T-helper 2 cell treated with Interferon-gamma antibody and Interleukin-4, amounts not matched to agents 5 μg/mL and 100 μg/mL, for 36 hours (primary cell): ENCODE measurements at regions not wholly inside any gene's neighbourhood (a gene's known extent, or its start where the extent isn't known, plus 50 kb on each side); places are given as distances from the start of the nearest gene placed in this dataset.

ENCODE experiments used
- DNase-seq: peaks from one replicate; pipeline ENCODE4 v3.0.0; 2021; ENCODE audit warnings: low spot score
- H3K27ac Mint-ChIP-seq: one replicate; pipeline ENCODE4 v1.8.0; 2021; ENCODE audit warnings: mild to moderate bottlenecking, mixed read lengths
- H3K27me3 Mint-ChIP-seq: one replicate; pipeline ENCODE4 v1.8.0; 2021; ENCODE audit warnings: low read depth, mixed read lengths
- H3K36me3 Mint-ChIP-seq: one replicate; pipeline ENCODE4 v1.8.0; 2021; ENCODE audit warnings: low read depth, mixed read lengths
- H3K4me1 Mint-ChIP-seq: one replicate; pipeline ENCODE4 v1.8.0; 2021; ENCODE audit warnings: low read depth, mixed read lengths
- H3K4me3 Mint-ChIP-seq: one replicate; pipeline ENCODE4 v1.8.0; 2022; ENCODE audit warnings: mild to moderate bottlenecking, moderate library complexity, mixed read lengths
- H3K9me3 Mint-ChIP-seq: one replicate; pipeline ENCODE4 v1.8.0; 2021; ENCODE audit warnings: mixed read lengths

GRCh38 chr2:83786140-83786539, 672.9 kb downstream of the SUCLG1 start:
- no peak overlapping the region for H3K4me3 Mint-ChIP-seq
- no peaks in the 10 kb centered on the region for H3K27me3 Mint-ChIP-seq
- H3K4me1 Mint-ChIP-seq, result no peaks in the 10 kb centered on the region
- no peaks in the 10 kb centered on the region for H3K36me3 Mint-ChIP-seq
- H3K27ac Mint-ChIP-seq, result no peak overlapping the region
- H3K9me3 Mint-ChIP-seq, result no peaks in the 10 kb centered on the region
- no peak for DNase-seq

DNA sequence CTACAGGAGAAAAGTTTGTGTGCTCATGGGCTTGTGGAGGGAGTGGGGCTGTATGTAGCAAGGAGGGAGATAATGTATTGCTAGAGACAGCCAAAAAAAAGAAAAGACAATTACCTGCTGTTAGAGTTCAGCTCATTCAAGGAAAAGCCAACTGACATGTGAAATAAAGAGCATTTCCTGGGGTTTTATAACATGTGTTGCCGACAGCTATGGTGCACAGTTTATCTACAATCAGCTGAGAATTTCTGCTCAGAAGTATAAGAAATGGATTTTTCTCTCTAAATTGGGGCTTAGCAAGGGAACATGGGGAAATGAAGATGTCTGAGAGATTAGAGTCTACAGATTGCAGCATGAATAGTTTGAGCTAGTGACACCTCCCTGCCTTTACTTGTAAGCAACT, 674.1 kb downstream of the SUCLG1 start:
- Mint-ChIP-seq H3K27me3 (no peaks in the 10 kb centered on the region), H3K36me3 (no peaks in the 10 kb centered on the region), H3K4me1 (no peaks in the 10 kb centered on the region), H3K4me3 (no peak overlapping the region), H3K9me3 (no peaks in the 10 kb centered on the region), H3K27ac (no peak overlapping the region)
- DNase-seq, result no peak

- H3K27ac Mint-ChIP-seq, result no peak overlapping the region
- no peaks in the 10 kb centered on the region for H3K27me3 Mint-ChIP-seq
- no peaks in the 10 kb centered on the region for H3K9me3 Mint-ChIP-seq
- H3K36me3 Mint-ChIP-seq, result no peaks in the 10 kb centered on the region
- H3K4me1 Mint-ChIP-seq, result no peaks in the 10 kb centered on the region
- no peak for DNase-seq
- no peak overlapping the region for H3K4me3 Mint-ChIP-seq
Observed at GRCh38 chr2:83784315-83784714, 674.8 kb downstream of the SUCLG1 start.

DNA sequence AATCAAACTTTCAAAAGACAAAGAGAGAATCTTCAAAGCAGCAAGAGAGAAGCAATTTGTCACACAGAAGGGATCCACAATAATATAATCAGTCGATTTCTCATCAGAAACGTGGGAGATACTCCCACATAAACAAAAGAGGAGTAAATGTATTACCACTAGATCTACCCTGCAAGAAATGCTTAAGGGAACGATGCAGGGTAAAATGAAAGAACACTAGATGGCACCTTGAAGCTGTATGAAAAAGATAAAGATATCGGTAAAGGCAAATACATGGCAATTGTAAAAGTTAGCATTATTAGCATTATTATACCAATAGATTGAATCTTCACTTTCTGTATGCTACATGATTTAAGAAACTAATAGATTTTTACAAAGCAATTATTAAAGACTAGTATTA, 677.0 kb downstream of the SUCLG1 start:
- H3K27ac Mint-ChIP-seq, result no peak overlapping the region
- H3K4me1 Mint-ChIP-seq, result no peaks in the 10 kb centered on the region
- no peak overlapping the region for H3K4me3 Mint-ChIP-seq
- no peak for DNase-seq
- peaks cover 4% of the 10 kb centered on the region for H3K9me3 Mint-ChIP-seq
- no peaks in the 10 kb centered on the region for H3K27me3 Mint-ChIP-seq
- no peaks in the 10 kb centered on the region for H3K36me3 Mint-ChIP-seq

GRCh38 chr2:83764447-83765005, 694.6 kb downstream of the SUCLG1 start:
- no peaks in the 10 kb centered on the region for H3K27me3 Mint-ChIP-seq
- no peaks in the 10 kb centered on the region for H3K4me1 Mint-ChIP-seq
- H3K4me3 Mint-ChIP-seq, result no peak overlapping the region
- no peaks in the 10 kb centered on the region for H3K36me3 Mint-ChIP-seq
- peaks cover 48% of the 10 kb centered on the region for H3K9me3 Mint-ChIP-seq
- no peak for DNase-seq
- no peak overlapping the region for H3K27ac Mint-ChIP-seq

DNA sequence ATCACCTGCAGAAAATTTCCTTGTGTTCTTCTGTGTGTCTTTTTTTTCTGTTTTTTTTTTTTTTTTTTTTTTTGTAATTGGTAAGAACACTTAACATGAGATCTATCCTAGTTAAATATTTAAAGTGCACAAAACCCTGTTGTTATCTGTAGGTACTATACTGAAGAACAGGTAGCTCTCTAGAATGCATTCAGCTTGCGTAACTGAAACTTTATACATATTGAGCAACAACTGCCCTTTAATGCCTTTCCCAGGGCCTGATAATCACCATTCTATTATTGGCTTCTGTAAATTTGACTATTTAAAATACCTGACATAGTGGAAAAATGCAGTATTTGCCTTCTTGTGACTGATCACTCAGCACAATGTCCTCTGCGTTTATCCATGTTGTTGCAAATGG, 701.8 kb downstream of the SUCLG1 start:
- Mint-ChIP-seq H3K9me3 (peaks cover 27% of the 10 kb centered on the region), H3K27ac (no peak overlapping the region), H3K4me1 (no peaks in the 10 kb centered on the region), H3K36me3 (no peaks in the 10 kb centered on the region), H3K4me3 (no peak overlapping the region), H3K27me3 (no peaks in the 10 kb centered on the region)
- DNase-seq, result no peak

DNA sequence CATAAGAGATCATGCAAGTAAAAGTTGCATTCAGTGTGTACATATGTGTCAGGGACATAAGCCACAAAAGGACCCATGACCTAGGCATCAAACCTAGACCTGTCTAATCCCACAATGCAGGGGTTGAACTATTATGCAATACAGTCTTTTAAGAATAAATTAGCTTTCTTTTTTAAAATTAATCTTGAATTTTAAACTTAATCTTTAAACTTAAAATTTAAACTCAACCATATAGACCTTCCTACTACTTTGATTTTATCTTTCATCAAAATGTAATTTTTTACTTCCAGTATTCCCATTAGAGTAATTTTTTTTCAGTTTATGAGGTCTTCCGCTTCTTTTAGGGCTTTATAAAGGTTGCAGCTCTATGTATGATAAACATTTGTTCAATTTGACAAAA, 702.9 kb downstream of the SUCLG1 start:
- Mint-ChIP-seq H3K9me3 (peaks cover 24% of the 10 kb centered on the region), H3K4me1 (no peaks in the 10 kb centered on the region), H3K27me3 (no peaks in the 10 kb centered on the region)

DNA sequence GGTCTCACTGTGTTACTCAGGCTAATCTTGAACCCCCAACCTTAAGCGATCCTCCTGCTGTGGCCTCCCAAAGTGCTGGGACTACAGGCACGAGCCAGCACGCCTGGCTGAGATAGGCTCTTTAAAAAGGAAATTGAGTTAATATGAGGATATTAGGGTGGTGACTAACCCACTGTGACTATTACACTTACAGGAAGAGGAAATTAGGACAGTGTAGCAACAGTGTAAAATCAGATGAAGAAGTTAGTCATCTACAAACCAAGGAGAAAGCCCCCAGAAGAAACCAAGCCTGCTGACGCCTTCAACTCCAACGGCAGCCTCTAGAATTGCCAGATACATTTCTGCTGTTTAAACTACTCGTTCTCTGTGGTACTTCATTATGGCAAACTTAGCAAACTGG, 711.9 kb downstream of the SUCLG1 start:
- Mint-ChIP-seq H3K36me3 (no peaks in the 10 kb centered on the region), H3K4me3 (no peak overlapping the region), H3K9me3 (peaks cover 8% of the 10 kb centered on the region), H3K27ac (no peak overlapping the region), H3K27me3 (no peaks in the 10 kb centered on the region), H3K4me1 (no peaks in the 10 kb centered on the region)
- DNase-seq, result no peak

More for the DNA sequence above, 702.9 kb downstream of the SUCLG1 start:
- no peaks in the 10 kb centered on the region for H3K36me3 Mint-ChIP-seq
- H3K4me3 Mint-ChIP-seq, result no peak overlapping the region
- H3K27ac Mint-ChIP-seq, result no peak overlapping the region
- no peak for DNase-seq

DNA sequence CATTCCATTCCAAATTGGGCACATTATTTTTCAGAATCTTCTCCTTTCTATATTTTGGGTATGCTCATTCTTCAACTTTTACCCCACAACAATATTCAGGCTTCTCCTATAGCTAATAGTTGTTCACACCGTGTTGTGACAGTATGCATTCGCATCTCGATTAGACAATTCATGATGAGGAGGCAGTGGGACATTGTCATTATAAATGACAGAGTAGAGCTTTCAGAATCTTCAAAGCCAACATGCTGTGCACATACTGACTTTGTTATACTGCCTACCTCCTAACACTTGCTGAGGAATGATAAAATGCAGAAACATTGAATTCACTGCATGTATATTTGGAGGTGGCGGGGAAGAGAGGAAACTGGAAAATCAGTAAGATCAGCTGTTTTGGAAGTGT, 714.2 kb downstream of the SUCLG1 start:
- Mint-ChIP-seq H3K9me3 (peaks cover 21% of the 10 kb centered on the region), H3K27me3 (no peaks in the 10 kb centered on the region), H3K4me1 (no peaks in the 10 kb centered on the region), H3K27ac (no peak overlapping the region), H3K36me3 (no peaks in the 10 kb centered on the region), H3K4me3 (no peak overlapping the region)
- no peak for DNase-seq

GRCh38 chr2:83742117-83742782, 716.8 kb downstream of the SUCLG1 start:
- Mint-ChIP-seq H3K27me3 (no peaks in the 10 kb centered on the region), H3K4me1 (no peaks in the 10 kb centered on the region), H3K9me3 (peaks cover 17% of the 10 kb centered on the region), H3K36me3 (no peaks in the 10 kb centered on the region), H3K27ac (no peak overlapping the region), H3K4me3 (no peak overlapping the region)
- no peak for DNase-seq

GRCh38 chr2:83730223-83730622, 728.9 kb downstream of the SUCLG1 start:
- H3K27ac Mint-ChIP-seq, result no peak overlapping the region
- no peak for DNase-seq
- no peaks in the 10 kb centered on the region for H3K27me3 Mint-ChIP-seq
- H3K9me3 Mint-ChIP-seq, result peaks cover 7% of the 10 kb centered on the region
- H3K36me3 Mint-ChIP-seq, result no peaks in the 10 kb centered on the region
- no peaks in the 10 kb centered on the region for H3K4me1 Mint-ChIP-seq
- no peak overlapping the region for H3K4me3 Mint-ChIP-seq

DNA sequence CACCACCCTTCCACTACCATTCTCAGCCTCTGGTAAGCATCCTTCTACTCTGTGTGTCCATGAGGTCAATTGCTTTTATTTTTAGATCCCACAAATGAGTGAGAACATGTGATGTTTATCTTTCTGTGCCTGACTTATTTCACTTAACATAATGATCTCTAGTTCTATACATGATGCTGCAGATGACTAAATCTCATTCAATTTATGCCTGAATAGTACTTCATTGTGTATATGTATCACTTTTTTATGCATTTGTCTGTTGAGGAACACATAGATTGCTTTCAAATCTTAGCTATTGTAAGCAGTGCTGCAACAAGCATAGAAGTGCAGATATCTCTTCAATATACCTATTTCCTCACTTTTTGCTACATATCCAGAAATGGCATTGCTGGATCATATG, 733.3 kb downstream of the SUCLG1 start:
- no peaks in the 10 kb centered on the region for H3K27me3 Mint-ChIP-seq
- no peaks in the 10 kb centered on the region for H3K36me3 Mint-ChIP-seq
- H3K4me1 Mint-ChIP-seq, result no peaks in the 10 kb centered on the region
- no peak overlapping the region for H3K4me3 Mint-ChIP-seq
- DNase-seq, result no peak
- no peak overlapping the region for H3K27ac Mint-ChIP-seq
- H3K9me3 Mint-ChIP-seq, result no peaks in the 10 kb centered on the region

DNA sequence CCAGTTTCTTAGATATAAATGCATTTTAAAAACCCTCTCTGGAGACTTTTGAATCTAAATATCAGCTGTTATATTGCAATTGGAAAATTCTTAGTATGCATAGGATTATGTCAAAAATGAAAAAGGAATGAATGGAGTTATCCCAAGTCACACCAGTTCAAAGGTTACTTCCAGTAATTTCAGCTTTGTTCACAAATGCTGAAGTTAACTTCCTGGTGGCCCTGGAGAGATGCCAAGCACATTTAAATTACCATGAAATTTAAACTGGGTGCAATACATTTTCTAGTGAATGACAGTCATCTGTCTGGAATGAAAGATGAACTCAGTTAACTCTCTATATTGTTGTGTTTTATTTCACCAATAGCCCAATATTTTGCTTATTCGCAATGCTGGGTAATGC, 753.9 kb downstream of the SUCLG1 start:
- H3K4me3 Mint-ChIP-seq, result no peak overlapping the region

DNA sequence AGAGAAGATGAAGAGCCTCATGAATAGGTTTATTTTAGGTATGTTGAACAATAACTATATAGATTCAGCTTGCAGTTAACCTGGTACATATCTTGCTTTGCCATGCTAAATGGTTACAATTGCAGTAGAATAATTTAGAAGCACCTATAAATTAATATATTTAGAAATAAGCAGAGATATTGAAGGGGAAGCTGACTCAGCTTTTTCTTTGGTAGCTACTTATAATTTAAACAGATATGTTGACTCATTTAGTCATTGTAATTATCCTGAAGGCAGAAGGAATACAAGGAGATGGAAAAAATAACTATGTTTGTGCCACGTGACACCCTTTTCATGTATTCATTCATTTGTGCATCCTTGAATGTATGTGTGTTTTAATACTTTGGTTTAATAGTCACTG, 755.5 kb downstream of the SUCLG1 start:
- H3K9me3 Mint-ChIP-seq, result no peaks in the 10 kb centered on the region
- H3K27ac Mint-ChIP-seq, result no peak overlapping the region
- H3K4me1 Mint-ChIP-seq, result no peaks in the 10 kb centered on the region
- no peak overlapping the region for H3K4me3 Mint-ChIP-seq
- no peaks in the 10 kb centered on the region for H3K36me3 Mint-ChIP-seq
- DNase-seq, result no peak
- H3K27me3 Mint-ChIP-seq, result no peaks in the 10 kb centered on the region

More for the DNA sequence above, 753.9 kb downstream of the SUCLG1 start:
- Mint-ChIP-seq H3K27ac (no peak overlapping the region), H3K27me3 (no peaks in the 10 kb centered on the region), H3K36me3 (no peaks in the 10 kb centered on the region), H3K4me1 (no peaks in the 10 kb centered on the region), H3K9me3 (no peaks in the 10 kb centered on the region)
- DNase-seq, result no peak

- Mint-ChIP-seq H3K27me3 (no peaks in the 10 kb centered on the region), H3K9me3 (peaks cover 14% of the 10 kb centered on the region), H3K4me3 (no peak overlapping the region), H3K27ac (no peak overlapping the region), H3K4me1 (no peaks in the 10 kb centered on the region), H3K36me3 (no peaks in the 10 kb centered on the region)
- DNase-seq, result no peak
Observed at GRCh38 chr2:83696838-83697237, 762.2 kb downstream of the SUCLG1 start.
